C4-2B (cell line): ENCODE measurements at regions not wholly inside any gene's neighbourhood (a gene's known extent, or its start where the extent isn't known, plus 50 kb on each side); places are given as distances from the start of the nearest gene placed in this dataset.

Source experiments
- CTCF ChIP-seq: fragments of 450-650 bp; conservative IDR thresholded peaks from 2 replicates; pipeline ENCODE4 v1.5.1; 2017; ENCODE audit warnings: mild to moderate bottlenecking
- ZFX ChIP-seq: fragments of 450-650 bp; IDR thresholded peaks from 2 replicates; pipeline ENCODE4 v1.6.1; 2017

- TF ChIP-seq CTCF (no peak), ZFX (no peak)
Measured at GRCh38 chr4:66160606-66161005, 490.3 kb upstream of the EPHA5 start.
